ENCODE measurements at regions not wholly inside any gene's neighbourhood (a gene's known extent, or its start where the extent isn't known, plus 50 kb on each side); places are given as distances from the start of the nearest gene placed in this dataset.
A peak's percentile ranks its signal among the peaks of the same experiment; 100 is the strongest.

DNA sequence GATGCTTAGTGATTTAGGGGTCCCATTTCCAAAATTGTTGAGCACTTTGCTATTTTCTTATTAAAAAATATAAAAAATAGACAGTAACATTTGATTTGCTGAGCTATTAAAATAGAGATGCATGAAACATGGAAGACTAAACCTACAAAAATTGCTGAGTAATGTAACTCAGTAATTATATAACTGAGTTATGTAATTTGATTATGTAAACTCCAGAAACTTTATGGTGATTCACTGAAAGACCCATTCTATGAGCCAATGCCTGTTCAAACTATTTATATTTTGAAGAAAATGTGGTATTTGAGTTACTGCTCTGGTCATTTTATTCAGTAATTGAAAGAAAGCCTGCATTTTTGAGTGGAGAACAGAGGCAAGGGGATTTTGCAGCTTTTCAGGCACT lies 1221.5 kb upstream of the ALCAM start:
- H3K4me3 ChIP-seq (ENCODE audit: low read length), result no peak overlapping the region
- TF ChIP-seq, protein P1, sequence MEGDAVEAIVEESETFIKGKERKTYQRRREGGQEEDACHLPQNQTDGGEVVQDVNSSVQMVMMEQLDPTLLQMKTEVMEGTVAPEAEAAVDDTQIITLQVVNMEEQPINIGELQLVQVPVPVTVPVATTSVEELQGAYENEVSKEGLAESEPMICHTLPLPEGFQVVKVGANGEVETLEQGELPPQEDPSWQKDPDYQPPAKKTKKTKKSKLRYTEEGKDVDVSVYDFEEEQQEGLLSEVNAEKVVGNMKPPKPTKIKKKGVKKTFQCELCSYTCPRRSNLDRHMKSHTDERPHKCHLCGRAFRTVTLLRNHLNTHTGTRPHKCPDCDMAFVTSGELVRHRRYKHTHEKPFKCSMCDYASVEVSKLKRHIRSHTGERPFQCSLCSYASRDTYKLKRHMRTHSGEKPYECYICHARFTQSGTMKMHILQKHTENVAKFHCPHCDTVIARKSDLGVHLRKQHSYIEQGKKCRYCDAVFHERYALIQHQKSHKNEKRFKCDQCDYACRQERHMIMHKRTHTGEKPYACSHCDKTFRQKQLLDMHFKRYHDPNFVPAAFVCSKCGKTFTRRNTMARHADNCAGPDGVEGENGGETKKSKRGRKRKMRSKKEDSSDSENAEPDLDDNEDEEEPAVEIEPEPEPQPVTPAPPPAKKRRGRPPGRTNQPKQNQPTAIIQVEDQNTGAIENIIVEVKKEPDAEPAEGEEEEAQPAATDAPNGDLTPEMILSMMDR (IDR thresholded peaks at IDR 0.05; ENCODE audit: insufficient read depth, low read depth, low read length, missing control alignments), result no peak
- peak; percentile 16 for DNase-seq (ENCODE audit: low read depth)

DNA sequence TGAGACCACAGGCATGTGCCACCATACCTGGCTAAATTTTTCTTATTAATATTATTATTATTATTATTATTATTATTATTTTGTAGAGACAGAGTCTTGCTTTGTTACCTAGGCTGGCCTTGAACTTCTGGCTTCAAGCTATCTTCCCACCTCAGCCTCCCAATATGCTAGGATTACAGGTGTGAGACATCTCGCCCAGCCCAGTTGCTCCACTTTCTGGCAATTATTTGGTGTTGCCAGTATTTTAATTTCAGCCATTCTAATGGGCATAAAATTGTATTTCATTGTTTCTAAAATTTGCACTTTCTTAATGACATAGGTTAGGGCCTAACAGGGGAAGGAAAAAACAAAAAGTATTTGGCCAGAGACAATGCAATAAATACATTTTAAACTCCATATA lies 1217.6 kb upstream of the ALCAM start:
- no peak overlapping the region for H3K4me3 ChIP-seq (ENCODE audit: low read length)
- no peak for DNase-seq (ENCODE audit: low read depth)
- TF ChIP-seq, protein P1 (IDR thresholded peaks at IDR 0.05; ENCODE audit: insufficient read depth, low read depth, low read length, missing control alignments), result no peak

DNA sequence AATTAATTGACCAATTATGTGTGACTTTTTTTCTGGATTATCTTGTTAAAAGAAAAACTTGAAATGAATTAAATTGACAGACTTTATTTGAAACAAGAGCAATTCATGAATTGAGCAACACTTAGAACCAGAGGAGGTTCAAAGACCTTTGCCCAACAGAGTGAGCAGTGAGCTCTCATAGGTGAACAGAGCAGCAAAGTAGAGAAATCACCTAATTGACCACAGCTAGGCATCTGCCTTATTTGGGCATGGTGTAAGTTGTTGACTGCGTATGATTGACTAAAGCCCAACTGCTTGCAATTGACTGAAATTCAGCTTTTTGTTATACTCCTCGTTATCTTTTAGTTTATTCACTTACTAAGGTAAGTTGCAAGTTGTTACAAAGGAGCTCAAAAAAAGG lies 1216.0 kb upstream of the ALCAM start:
- TF ChIP-seq, protein P1 (IDR thresholded peaks at IDR 0.05; ENCODE audit: insufficient read depth, low read depth, low read length, missing control alignments), result no peak
- no peak for DNase-seq (ENCODE audit: low read depth)
- H3K4me3 ChIP-seq (ENCODE audit: low read length), result no peak overlapping the region

DNA sequence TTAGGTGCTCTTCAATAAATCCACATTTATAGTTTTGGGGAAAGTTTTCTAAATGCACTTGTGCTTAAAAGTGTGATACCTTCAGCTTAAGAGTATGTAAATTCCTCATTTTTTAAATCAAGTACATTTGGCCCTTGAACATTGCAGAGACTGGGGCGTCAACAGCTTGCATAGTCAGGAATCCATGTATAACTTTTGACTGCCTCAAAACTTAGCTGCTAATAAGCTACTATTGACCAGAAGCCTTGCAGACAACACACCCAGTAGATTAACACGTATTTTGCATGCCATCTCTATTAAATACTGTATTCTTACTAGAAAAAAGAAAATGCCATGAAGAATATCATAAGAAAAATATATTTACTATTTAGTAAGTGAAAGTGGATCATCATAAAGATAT lies 1211.8 kb upstream of the ALCAM start:
- no peak overlapping the region for H3K4me3 ChIP-seq (ENCODE audit: low read length)
- DNase-seq (ENCODE audit: low read depth), result no peak
- TF ChIP-seq, protein P1 (IDR thresholded peaks at IDR 0.05; ENCODE audit: insufficient read depth, low read depth, low read length, missing control alignments), result no peak

DNA sequence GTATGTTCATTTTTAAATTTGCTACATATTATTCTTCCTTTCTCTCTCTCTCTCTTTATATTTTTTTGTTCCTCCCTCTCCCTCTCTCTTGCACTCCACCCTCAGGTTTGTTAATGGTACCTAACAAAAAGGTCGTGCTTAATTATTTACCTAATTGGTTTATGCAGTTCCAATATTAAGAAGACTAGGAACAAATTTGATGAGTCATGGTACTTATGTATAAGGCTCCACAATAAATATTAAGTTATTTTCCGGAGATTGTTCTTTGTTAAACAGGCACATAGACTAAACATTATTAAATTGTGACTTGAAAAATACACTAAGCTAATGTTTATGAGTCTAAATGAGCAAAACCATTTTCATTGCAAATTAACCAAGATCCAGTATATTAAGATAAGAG lies 1200.8 kb upstream of the ALCAM start:
- no peak for DNase-seq (ENCODE audit: low read depth)
- no peak overlapping the region for H3K4me3 ChIP-seq (ENCODE audit: low read length)

DNA sequence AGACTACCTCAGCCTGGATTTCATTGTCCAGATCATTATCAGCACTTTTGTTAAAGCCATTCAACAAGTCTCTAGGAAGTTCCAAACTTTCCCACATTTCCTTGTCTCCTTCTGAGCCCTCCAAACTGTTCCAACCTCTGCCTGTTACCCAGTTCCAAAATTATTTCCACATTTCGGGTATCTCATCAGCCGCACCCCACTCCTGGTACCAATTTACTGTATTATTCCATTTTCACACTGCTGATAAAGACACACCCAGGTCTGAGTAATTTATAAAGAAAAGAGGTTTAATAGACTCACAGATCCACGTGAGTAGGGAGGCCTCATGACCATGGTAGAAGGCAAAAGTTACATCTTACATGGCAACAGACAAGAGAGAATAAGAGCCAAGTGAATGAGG lies 1198.3 kb upstream of the ALCAM start:
- no peak for DNase-seq (ENCODE audit: low read depth)
- TF ChIP-seq, protein P1 (IDR thresholded peaks at IDR 0.05; ENCODE audit: insufficient read depth, low read depth, low read length, missing control alignments), result no peak
- no peak overlapping the region for H3K4me3 ChIP-seq (ENCODE audit: low read length)

More for the DNA sequence above, 1200.8 kb upstream of the ALCAM start:
- TF ChIP-seq, protein P1 (IDR thresholded peaks at IDR 0.05; ENCODE audit: insufficient read depth, low read depth, low read length, missing control alignments), result no peak

DNA sequence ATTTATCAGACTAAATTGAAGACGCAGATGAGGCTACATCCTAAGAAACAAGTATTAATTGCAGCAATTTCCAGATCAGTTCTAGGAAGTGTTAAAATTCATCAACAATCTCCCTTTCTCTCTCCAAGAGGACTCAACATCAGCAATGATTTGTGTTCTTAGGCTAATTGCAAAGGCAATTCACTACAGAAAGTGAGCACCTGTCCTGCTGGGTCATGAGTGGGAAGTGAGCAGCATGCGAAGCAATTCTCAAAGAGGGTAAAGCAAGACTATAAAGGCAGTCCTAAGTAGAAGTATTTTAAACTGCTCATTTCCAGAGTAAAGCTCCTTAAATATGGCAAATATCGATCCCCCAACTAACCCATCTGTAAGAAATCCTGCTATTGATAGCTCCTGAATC lies 1191.0 kb upstream of the ALCAM start:
- TF ChIP-seq, protein P1 (IDR thresholded peaks at IDR 0.05; ENCODE audit: insufficient read depth, low read depth, low read length, missing control alignments), result no peak
- no peak for DNase-seq (ENCODE audit: low read depth)

More for the DNA sequence above, 1191.0 kb upstream of the ALCAM start:
- H3K4me3 ChIP-seq (ENCODE audit: low read length), result no peak overlapping the region
